ENCODE measurements at regions not wholly inside any gene's neighbourhood (a gene's known extent, or its start where the extent isn't known, plus 50 kb on each side); places are given as distances from the start of the nearest gene placed in this dataset.

DNA sequence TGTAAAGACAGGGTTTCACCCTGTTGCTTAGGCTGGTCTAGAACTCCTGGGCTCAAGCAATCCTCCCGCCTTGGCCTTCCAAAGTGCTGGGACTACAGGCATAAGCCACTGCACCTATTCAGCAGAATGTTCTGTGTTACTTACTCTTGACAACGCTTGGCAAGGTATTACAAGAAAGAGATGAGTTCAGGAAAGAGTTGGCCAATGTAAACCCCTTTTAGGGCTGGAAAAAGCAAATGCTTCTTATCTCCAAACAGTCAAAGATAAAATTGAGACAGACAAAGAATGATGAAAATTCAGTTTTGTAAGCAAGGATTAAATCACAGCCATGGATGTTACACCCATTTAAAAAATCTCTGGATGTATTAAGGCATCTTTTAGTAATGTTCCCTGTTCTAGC is 114.0 kb upstream of the PODXL start:
- TF ChIP-seq, protein P1, sequence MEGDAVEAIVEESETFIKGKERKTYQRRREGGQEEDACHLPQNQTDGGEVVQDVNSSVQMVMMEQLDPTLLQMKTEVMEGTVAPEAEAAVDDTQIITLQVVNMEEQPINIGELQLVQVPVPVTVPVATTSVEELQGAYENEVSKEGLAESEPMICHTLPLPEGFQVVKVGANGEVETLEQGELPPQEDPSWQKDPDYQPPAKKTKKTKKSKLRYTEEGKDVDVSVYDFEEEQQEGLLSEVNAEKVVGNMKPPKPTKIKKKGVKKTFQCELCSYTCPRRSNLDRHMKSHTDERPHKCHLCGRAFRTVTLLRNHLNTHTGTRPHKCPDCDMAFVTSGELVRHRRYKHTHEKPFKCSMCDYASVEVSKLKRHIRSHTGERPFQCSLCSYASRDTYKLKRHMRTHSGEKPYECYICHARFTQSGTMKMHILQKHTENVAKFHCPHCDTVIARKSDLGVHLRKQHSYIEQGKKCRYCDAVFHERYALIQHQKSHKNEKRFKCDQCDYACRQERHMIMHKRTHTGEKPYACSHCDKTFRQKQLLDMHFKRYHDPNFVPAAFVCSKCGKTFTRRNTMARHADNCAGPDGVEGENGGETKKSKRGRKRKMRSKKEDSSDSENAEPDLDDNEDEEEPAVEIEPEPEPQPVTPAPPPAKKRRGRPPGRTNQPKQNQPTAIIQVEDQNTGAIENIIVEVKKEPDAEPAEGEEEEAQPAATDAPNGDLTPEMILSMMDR (IDR thresholded peaks at IDR 0.05): no peak
- no peak for TF ChIP-seq EZH2 (IDR thresholded peaks at IDR 0.05; ENCODE audit: borderline replicate concordance, insufficient read depth, low read depth, low read length, poor library complexity, severe bottlenecking)
